Right lobe of liver (tissue), 6 donors: ENCODE measurements at regions not wholly inside any gene's neighbourhood (a gene's known extent, or its start where the extent isn't known, plus 50 kb on each side); places are given as distances from the start of the nearest gene placed in this dataset.

Experiments
- ATAC-seq, 4 donors: fragments of 200-7000 bp; cut with Tn5 transposase; one replicate each; pipeline ENCODE4 v1.9.1; 2020; ENCODE audit warnings: mild to moderate bottlenecking in 4 of 4, moderate library complexity in 4 of 4
- DNase-seq, 3 donors: peaks; one replicate each; pipeline ENCODE4 v3.0.0-alpha.2; 2020
- H3K27ac ChIP-seq, 3 donors: fragments of 200-600 bp; one replicate each; pipeline ENCODE4 v1.8.0; 2022
- H3K27me3 ChIP-seq, 2 donors: fragments of 200-600 bp; one replicate each; pipeline ENCODE4 v1.8.0; 2022
- H3K36me3 ChIP-seq, 4 donors: fragments of 200-600 bp; sonication (generic) in 1 of 4; one replicate each; pipeline versions ENCODE4 v1.5.1 to v1.8.0; 2017 to 2022; ENCODE audit warnings: control low read depth in 1 of 4
- H3K4me1 ChIP-seq, 4 donors: fragments of 200-600 bp; sonication (generic) in 1 of 4; one replicate each; pipeline versions ENCODE4 v1.5.1 to v1.8.0; 2017 to 2022; ENCODE audit warnings: control low read depth in 1 of 4
- H3K4me3 ChIP-seq, 3 donors: fragments of 200-600 bp; one replicate each; pipeline ENCODE4 v1.8.0; 2022
- H3K9me3 ChIP-seq, 4 donors: fragments of 200-600 bp; sonication (generic) in 1 of 4; one replicate each; pipeline versions ENCODE4 v1.5.1 to v1.8.0; 2017 to 2022; ENCODE audit warnings: control low read depth in 1 of 4
- POLR2A ChIP-seq: fragments of 450-650 bp; IDR thresholded peaks from one replicate; pipeline ENCODE4 v1.6.1; 2017; ENCODE audit warnings: antibody characterized with exemption, mild to moderate bottlenecking
- WGBS: methylation state at CpG from one replicate; pipeline ENCODE4 v1.1.6; 2018; ENCODE audit warnings: low coverage, low lambda C conversion rate; ENCODE audit not compliant: insufficient coverage; ENCODE audit errors: missing lambda C conversion rate; 5-methylcytosine and 5-hydroxymethylcytosine counted together
- intact Hi-C, 2 donors: fragments of 100-400 bp; cut with DNase I; formaldehyde crosslinking; loops; one replicate each; pipeline versions ENCODE4 v1.11.2 to v1.14.1; 2022
- TF ChIP-seq, protein P1 (sequence below), 4 donors: fragments of 200-600 bp in 3 of 4; fragments of 450-650 bp in 1 of 4; IDR thresholded peaks; one replicate each; pipeline versions ENCODE4 v1.5.1 to v1.8.0; 2016 to 2022; ENCODE audit warnings: antibody characterized with exemption in 4 of 4, mild to moderate bottlenecking in 2 of 4
- donor health status: DM: no; HTN: yes; CAD: no.
- donor health status: DM: no; HTN: no; CAD: no.
- donor health status: DM: no; HTN: no; CAD: no.
- donor health status: DM: no; HTN: yes; CAD: no.
- donor health status: DM: no; HTN: yes; CAD: no.

DNA sequence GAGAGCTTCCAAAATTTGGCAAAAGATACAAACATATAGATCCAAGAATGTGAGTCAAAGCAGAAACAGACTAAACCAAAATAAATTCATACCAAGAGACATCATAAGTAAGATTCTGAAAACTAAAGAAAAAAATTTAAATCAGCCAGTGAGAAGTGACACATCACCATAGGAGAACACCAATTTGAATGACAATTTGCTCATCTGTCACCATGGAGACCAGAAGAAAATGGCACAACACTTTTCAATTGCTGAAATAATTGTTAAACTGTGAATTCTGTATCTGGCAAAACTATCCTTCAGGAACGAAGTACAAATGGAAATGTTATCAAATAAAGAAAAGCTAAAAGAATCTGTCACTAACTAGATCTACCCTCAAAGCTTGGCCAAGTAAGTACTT, 864.3 kb downstream of the BRD1 start:
- TF ChIP-seq, protein P1, sequence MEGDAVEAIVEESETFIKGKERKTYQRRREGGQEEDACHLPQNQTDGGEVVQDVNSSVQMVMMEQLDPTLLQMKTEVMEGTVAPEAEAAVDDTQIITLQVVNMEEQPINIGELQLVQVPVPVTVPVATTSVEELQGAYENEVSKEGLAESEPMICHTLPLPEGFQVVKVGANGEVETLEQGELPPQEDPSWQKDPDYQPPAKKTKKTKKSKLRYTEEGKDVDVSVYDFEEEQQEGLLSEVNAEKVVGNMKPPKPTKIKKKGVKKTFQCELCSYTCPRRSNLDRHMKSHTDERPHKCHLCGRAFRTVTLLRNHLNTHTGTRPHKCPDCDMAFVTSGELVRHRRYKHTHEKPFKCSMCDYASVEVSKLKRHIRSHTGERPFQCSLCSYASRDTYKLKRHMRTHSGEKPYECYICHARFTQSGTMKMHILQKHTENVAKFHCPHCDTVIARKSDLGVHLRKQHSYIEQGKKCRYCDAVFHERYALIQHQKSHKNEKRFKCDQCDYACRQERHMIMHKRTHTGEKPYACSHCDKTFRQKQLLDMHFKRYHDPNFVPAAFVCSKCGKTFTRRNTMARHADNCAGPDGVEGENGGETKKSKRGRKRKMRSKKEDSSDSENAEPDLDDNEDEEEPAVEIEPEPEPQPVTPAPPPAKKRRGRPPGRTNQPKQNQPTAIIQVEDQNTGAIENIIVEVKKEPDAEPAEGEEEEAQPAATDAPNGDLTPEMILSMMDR (IDR thresholded peaks at IDR 0.05), result no peak
- no peak for TF ChIP-seq POLR2A
- no peak overlapping the region for H3K27ac ChIP-seq
- no peak overlapping the region for H3K4me3 ChIP-seq
- ATAC-seq (no peak), DNase-seq (no peak)
- no peaks in the 10 kb centered on the region for H3K9me3 ChIP-seq
- no peaks in the 10 kb centered on the region for H3K27me3 ChIP-seq
- no peaks in the 10 kb centered on the region for H3K36me3 ChIP-seq
- 13% methylated on average over 1 of the region's 1 CpG for WGBS
- H3K4me1 ChIP-seq, result no peaks in the 10 kb centered on the region
- intact Hi-C loops, result no loop called here

DNA sequence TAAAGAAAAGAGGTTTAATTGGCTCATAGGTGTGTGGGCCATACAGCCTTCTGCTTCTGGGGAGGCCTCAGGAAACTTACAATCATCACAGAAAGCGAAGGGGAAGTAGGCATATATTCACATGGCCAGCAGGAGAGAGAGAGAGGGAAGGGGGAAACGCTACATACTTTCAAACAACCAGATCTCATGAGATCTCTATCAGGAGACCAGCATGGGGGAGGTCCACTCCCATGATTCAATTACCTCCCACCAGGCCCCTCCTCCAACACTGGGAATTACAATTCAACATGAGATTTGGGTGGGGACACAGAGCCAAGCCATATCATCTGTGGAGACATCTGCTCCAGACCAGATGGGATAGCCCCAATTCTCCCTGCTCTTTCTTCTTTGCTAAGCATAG, 866.0 kb downstream of the BRD1 start:
- 100% methylated on average over 1 of the region's 2 CpGs for WGBS
- H3K9me3 ChIP-seq, result no peaks in the 10 kb centered on the region
- TF ChIP-seq, protein P1 (IDR thresholded peaks at IDR 0.05), result no peak
- TF ChIP-seq POLR2A, result no peak
- DNase-seq, result no peak
- H3K36me3 ChIP-seq, result no peaks in the 10 kb centered on the region
- ATAC-seq, result no peak
- no peaks in the 10 kb centered on the region for H3K4me1 ChIP-seq
- intact Hi-C loops, result no loop called here
- H3K27me3 ChIP-seq, result no peaks in the 10 kb centered on the region
- H3K27ac ChIP-seq, result no peak overlapping the region
- no peak overlapping the region for H3K4me3 ChIP-seq

DNA sequence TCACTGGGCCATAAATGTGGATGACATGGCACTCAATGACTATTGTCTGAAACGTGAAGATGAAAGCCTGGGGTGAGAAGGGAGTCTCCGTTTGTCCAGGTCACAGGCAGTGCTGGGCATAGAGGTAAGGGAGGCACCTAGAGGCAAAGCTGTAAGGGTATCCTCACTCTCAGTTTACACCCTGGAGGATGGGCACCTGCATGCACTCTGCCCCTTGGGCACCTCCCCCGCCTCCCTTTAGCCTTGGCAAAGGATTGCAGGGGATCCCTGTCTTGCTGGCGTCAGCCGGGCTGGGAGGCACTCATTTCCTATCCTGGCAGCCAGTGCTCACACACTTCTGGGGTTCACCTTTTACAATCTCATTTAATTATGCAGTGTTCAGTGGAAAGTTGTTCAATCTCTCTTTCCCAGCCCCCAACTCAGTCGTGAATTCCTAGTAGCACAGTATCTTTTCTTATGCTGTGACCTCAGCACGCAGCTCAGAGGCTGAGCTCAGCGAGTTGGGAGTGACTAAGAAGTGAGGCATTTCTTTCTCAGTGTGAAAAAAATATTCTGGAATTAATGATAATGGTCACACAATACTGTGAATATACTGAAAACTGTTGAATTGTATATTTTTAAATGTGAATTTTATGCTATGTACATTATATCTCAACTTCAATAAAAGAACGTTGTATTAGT, 866.6 kb downstream of the BRD1 start:
- TF ChIP-seq, protein P1 (IDR thresholded peaks at IDR 0.05), result no peak
- TF ChIP-seq POLR2A, result no peak
- 49% methylated on average over 4 of the region's 9 CpGs for WGBS
- intact Hi-C loops, result no loop called here

DNA sequence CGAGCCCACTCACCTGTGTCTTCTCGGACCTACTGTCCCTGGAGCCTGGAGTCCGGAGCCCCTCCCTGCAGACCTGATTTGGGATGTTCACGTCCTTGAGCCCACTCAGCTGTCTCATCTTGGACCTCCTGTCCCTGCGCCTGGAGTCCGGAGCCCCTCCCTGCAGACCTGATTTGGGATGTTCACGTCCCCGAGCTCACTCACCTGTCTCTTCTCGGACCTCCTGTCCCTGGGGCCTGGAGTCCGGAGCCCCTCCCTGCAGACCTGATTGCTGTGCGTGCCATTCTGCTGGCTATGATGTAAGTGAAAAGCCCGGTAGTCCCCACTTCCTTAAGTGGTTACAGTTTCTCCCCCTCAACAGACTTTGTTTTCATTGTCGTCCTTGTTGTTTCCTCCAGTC, 867.1 kb downstream of the BRD1 start:
- no peak for ATAC-seq
- WGBS, result 42% methylated on average over 13 of the region's 13 CpGs
- Histone ChIP-seq H3K4me1 (no peaks in the 10 kb centered on the region), H3K27me3 (no peaks in the 10 kb centered on the region), H3K9me3 (no peaks in the 10 kb centered on the region), H3K36me3 (no peaks in the 10 kb centered on the region), H3K27ac (no peak overlapping the region), H3K4me3 (no peak overlapping the region)
- DNase-seq, result peak in 1 of 3 donors; percentile 15
- intact Hi-C loops, result no loop called here
- TF ChIP-seq, protein P1 (IDR thresholded peaks at IDR 0.05), result no peak
- no peak for TF ChIP-seq POLR2A

More for the DNA sequence above, 866.6 kb downstream of the BRD1 start:
- Histone ChIP-seq H3K36me3 (no peaks in the 10 kb centered on the region), H3K4me3 (no peak overlapping the region), H3K4me1 (no peaks in the 10 kb centered on the region), H3K27ac (no peak overlapping the region), H3K9me3 (no peaks in the 10 kb centered on the region), H3K27me3 (no peaks in the 10 kb centered on the region)
- DNase-seq (peak in 2 of 3 donors; percentile 13 to 22), ATAC-seq (no peak)

DNA sequence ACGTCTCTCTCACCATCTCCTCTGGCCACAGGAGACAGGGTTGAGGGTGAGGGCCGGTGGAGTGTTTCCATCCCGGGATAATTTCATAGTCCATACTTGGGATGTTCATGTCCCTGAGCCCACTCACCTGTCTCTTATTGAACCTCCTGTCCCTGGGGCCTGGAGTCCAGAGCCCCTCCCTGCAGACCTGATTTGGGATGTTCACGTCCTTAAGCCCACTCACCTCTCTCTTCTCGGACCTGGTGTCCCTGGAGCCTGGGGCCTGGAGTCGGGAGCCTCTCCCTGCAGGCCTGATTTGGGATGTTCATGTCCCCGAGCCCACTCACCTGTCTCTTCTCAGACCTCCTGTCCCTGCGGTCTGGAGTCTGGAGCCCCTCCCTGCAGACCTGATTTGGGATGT, 868.2 kb downstream of the BRD1 start:
- intact Hi-C loops, result no loop called here
- Histone ChIP-seq H3K9me3 (no peaks in the 10 kb centered on the region), H3K27me3 (no peaks in the 10 kb centered on the region), H3K4me3 (no peak overlapping the region), H3K4me1 (no peaks in the 10 kb centered on the region), H3K36me3 (no peaks in the 10 kb centered on the region), H3K27ac (no peak overlapping the region)
- peak in 2 of 3 donors; percentile 6 to 18 for DNase-seq
- TF ChIP-seq POLR2A, result no peak
- TF ChIP-seq, protein P1 (IDR thresholded peaks at IDR 0.05), result no peak
- 55% methylated on average over 7 of the region's 8 CpGs for WGBS
- ATAC-seq, result no peak
